ENCODE measurements at regions not wholly inside any gene's neighbourhood (a gene's known extent, or its start where the extent isn't known, plus 50 kb on each side); places are given as distances from the start of the nearest gene placed in this dataset.

DNA sequence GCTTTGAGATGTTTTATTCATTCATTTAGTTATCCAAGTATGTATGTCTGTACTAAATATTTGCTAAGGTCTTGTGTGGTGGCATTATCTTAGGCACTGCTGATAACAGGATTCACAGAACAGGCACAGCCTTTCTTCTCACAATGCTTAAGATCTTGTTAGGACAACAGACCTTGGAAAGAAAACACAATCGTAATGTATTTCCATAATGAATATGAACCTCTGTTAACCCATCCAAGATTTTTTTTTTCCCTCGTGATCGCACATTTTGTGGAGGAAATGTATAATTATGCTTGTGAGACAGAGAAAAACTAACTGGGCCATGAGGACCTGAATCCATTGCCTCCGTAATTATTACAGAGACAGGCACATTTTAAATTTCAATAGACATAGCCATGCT is 121.9 kb downstream of the NPIPB5 start:
- Histone ChIP-seq H3K9me3 (replicated peaks; ENCODE audit: control insufficient read depth, insufficient read depth, low read depth, low read length) (no peaks in the 10 kb centered on the region), H3K4me3 (no peak overlapping the region), H3K27me3 (ENCODE audit: control insufficient read depth in 2 of 2, insufficient read depth in 2 of 2, low read length in 2 of 2) (peaks cover 0 to 10% of the 10 kb centered on the region in 2 experiments; a peak in 1 of 5 replicates), H3K4me2 (ENCODE audit: insufficient read depth, low read length) (no peak overlapping the region), H4K20me1 (replicated peaks; ENCODE audit: control insufficient read depth, insufficient read depth, low read length) (no peaks in the 10 kb centered on the region), H3K9me1 (ENCODE audit: control insufficient read depth, insufficient read depth, low read length) (no peaks in the 10 kb centered on the region), H3K4me1 (replicated peaks in 1 of 2; ENCODE audit: control insufficient read depth in 2 of 2, insufficient read depth in 2 of 2, low read length in 2 of 2) (no peaks in the 10 kb centered on the region), H3K27ac (ENCODE audit: extremely low read depth, low read depth, low read length) (no peak overlapping the region), H2AFZ (ENCODE audit: low read depth, low read length) (no peak overlapping the region), H3K79me2 (ENCODE audit: control insufficient read depth, insufficient read depth, low read length) (no peaks in the 10 kb centered on the region), H3K9ac (ENCODE audit: insufficient read depth in 1 of 2, low read depth in 2 of 2, low read length in 2 of 2) (no peak overlapping the region), H3K36me3 (ENCODE audit: control insufficient read depth, insufficient read depth, low read length) (no peaks in the 10 kb centered on the region)
- TF ChIP-seq SRSF7 (optimal IDR thresholded peaks at IDR 0.05; ENCODE audit: low read depth, low read length) (no peak), ZEB2 (IDR thresholded peaks at IDR 0.05) (no peak), CLOCK (CRISPR knock-in tag; IDR thresholded peaks at IDR 0.05; ENCODE audit: borderline replicate concordance) (no peak), HDAC8 (tag; IDR thresholded peaks at IDR 0.05) (no peak), NCOA1 (IDR thresholded peaks at IDR 0.05; ENCODE audit: low read depth) (no peak), PURB (CRISPR knock-in tag; IDR thresholded peaks at IDR 0.05; ENCODE audit: low read depth) (no peak)
- TF ChIP-seq, protein P1, sequence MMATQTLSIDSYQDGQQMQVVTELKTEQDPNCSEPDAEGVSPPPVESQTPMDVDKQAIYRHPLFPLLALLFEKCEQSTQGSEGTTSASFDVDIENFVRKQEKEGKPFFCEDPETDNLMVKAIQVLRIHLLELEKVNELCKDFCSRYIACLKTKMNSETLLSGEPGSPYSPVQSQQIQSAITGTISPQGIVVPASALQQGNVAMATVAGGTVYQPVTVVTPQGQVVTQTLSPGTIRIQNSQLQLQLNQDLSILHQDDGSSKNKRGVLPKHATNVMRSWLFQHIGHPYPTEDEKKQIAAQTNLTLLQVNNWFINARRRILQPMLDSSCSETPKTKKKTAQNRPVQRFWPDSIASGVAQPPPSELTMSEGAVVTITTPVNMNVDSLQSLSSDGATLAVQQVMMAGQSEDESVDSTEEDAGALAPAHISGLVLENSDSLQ (IDR thresholded peaks at IDR 0.05) = no peak
- ChIA-PET CTCF (ENCODE audit: low intra/inter-chr PET ratio) (no interaction called here), POLR2A (no interaction called here)
- in situ Hi-C loops (cut with MboI) (no loop called here), intact Hi-C loops (cut with micrococcal nuclease) (no loop called here)
- FAIRE-seq = no peak
- no peak for DNase-seq (ENCODE audit: extremely low read depth in 1 of 4, low spot score in 3 of 4)
- BruUV-seq (replicated peaks) = no TSS peak
- no peak for ATAC-seq
- under 1% methylated on average over 4 of the region's 4 CpGs for WGBS (ENCODE audit: insufficient coverage, low coverage, missing lambda C conversion rate)

Data from K562 (cell line).